GM21619 (cell line): ENCODE measurements at regions not wholly inside any gene's neighbourhood (a gene's known extent, or its start where the extent isn't known, plus 50 kb on each side); places are given as distances from the start of the nearest gene placed in this dataset.

Experiments
- ATAC-seq: cut with Tn5 transposase; IDR thresholded peaks from one replicate; pipeline ENCODE4 v1.9.1; 2021; ENCODE audit not compliant: unreplicated experiment

GRCh38 chr13:38519229-38519911, 167.5 kb upstream of the FREM2 start:
- no peak for ATAC-seq

DNA sequence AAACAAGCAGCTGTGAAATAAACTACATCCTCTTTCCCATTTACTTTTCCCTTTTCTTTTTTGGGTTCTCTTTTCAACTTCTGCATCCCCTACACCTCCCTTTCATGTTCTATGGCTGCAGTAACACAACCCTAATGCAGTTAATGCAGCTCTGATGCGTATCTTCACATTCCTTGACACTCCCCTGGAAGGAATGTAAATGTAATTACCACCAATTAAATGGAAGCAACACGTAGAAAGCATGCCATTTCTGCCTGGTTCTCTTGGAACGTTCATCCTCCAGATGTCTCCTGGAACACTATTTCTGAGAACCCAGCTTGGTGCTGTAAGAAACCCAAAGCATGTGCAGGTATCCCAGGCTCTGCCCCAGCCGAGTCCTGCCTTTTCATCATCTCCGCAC, 166.8 kb upstream of the FREM2 start:
- ATAC-seq = no peak

DNA sequence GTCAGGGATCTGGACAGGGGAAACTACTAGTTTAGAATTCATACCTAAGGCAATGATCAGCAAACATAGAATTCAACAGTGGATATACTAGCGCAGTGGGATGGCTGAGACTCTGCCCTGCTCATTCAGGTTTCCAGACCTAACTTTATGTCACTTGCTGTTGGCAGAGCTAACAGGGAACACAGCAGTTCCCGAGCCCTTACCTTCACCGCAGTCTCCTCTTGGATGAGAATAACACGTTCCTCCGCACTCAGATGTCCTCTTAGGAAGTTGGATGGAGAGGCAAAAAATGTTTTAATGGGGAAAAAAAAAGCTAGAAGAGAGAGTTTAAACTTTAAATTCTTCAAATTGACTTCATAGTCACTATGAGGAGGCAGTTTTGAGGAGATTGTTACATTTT, 159.7 kb upstream of the FREM2 start:
- ATAC-seq = no peak

DNA sequence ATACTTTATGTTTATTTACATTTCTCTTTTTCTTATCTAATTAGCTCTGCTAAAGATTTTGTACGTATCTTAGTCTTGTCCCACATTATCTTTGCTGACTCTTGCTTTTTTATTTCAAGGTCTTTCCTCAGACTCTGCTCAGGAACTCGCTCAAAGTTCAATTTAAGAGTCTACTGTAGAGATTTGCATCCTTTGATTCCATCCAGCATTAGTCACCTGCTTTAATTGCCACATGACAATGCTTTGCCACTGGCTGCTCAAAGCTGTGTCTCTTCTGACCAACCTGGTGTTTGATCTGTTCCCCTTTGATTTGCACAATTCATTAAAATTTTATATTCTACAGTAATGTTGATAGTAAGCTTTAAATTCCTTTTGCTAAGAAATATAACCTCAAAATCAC, 157.9 kb upstream of the FREM2 start:
- ATAC-seq = no peak

DNA sequence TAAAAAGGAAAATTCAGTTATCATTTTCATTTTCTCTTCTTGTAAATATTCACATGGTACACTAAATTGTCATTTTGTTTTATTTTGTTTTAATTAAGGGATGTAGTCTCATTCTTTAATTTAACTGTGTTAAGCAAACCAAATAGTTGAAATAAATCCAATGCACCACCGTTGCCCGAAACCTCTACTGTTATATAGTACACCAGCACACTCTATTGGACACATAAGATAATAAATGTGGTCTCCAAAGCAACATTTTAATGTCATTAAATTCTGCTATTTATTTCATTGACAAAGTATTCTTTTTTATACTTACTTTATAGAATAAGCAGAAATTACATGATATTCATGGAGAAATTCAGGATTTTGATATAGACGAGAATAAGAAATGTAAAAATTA, 156.4 kb upstream of the FREM2 start:
- ATAC-seq = no peak

DNA sequence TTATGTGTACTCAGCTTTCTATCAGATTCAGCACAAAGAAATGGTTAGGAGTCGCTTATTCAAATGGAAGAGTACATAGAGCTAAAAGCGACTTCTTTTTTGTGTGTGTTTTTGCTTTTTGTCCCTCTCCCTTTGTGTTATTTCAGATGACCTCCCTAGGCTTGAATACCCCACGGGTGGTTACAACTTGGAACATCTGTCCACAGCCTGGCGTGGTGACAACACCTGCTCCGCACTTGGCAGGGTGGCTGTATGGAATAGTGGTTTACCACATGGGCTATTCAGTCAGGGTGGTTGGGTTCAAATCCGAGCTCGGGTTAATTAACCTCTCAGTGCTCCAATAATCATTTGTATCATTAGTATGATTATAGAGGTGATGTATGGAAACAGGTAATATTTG, 151.6 kb upstream of the FREM2 start:
- no peak for ATAC-seq

DNA sequence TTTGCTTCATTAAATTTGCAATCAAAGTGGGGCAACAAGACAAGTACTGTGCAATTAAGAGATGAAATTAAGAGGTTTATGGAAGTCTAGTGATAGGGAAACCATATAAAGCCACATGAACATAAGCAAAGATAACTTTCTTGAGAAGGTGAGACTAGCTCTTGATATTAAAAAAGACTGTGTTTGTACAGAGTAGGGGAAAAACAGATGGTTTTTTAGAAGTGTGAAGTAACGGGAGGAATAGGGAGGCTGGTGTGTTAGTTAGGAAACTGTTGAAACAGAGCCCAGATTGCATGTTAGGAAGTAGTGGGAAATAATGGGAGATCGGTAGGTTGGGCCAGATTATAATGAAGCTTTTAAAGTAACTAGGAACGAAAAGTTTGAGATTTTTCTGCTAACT, 149.8 kb upstream of the FREM2 start:
- no peak for ATAC-seq

DNA sequence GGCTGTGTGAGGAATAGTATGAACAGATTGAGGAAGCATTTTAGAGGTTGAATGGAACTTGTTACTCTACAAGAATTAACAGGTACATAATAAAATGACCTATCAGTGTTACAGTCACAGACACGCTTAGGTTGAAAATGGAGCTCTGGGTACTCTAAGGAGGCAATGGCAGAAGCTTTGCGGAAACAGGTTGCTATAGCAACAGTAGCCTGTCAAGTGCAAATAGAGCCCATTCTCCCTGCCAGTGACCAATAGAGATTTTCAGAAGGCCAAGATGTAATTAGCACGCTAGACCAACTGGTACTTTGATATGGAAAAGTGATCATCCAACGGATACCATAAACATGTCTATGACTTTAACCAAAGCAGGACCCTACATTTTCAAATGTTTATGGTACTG, 148.5 kb upstream of the FREM2 start:
- no peak for ATAC-seq

GRCh38 chr13:38539632-38540031, 147.2 kb upstream of the FREM2 start:
- ATAC-seq = no peak

GRCh38 chr13:38542601-38543000, 144.3 kb upstream of the FREM2 start:
- ATAC-seq = no peak

DNA sequence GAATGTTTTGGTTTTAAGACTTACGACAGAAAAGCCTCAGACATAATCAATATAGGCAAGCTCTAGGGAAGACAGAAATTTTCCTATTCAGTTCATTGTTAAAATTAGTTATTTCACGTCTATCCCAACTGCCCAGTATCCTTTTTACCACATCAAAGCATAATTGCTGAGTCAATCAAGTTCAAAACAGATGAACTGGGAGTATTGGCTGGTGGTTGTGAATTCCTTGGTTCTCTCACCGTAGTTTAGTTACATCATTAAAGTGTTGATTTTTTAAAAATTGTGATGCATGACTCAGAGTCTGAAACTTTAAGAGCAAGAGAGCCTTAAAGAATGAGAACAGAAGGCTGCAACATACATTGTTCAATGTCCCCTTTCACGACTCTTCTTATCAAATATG, 143.3 kb upstream of the FREM2 start:
- ATAC-seq = no peak

DNA sequence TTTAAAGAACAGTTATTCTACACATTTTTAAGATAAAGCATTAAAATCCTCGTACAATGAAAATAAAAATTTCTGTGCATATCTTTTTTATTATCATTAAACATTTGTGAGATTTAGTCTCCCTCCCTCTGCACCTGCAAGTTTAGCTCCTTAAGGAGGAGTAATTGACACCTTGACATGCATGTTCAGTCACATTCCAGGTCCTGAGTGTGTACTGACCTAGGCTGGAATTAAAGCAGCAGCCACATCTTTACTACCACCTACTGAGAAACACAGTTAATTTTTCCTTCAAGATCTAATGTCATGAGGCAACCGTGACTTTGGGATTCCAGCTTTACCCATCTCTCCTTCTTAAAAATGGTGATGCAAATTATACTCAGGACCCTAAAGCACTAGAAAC, 123.1 kb upstream of the FREM2 start:
- ATAC-seq = no peak

- no peak for ATAC-seq
These were observed 122.4 kb upstream of the FREM2 start for GRCh38 chr13:38564256-38565150.

GRCh38 chr13:38566023-38566422, 120.9 kb upstream of the FREM2 start:
- no peak for ATAC-seq

DNA sequence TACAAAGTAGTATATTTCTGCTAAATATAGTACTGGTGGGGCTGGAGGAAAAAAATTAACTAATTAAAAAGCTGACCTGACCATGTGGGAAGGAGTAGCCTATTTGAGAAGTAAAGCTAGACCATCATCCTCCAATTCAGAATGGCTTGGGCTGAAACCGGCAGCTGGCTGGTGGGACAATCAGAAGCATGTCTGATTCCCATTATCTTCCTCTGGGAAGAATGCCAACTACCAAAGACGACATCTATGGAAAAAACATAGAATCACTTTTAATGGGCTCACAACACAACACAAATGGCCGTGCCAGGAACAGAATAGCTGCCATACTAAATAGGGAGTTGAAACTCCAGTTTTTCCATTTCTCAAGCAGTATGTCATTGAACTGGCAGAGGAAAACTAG, 120.4 kb upstream of the FREM2 start:
- ATAC-seq = no peak

GRCh38 chr13:38570706-38571105, 116.2 kb upstream of the FREM2 start:
- ATAC-seq = no peak

DNA sequence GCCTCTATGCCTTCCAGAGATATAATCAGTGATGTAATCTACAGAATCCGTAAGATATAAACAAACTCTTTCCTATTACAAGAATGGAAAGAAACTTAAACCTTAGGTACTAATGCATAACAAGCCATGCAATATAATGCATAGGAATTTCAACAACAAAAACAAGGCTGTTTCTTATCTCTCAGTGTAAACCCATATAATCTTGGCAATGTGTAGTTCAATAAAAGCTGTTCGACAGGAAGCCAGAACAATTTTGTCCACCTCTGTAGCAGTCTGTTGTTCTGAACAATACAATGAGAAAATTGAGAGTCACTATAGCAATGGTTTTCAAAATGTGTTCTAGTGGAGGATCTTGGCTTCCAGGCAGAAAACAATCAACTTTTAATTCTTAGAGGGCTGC, 111.5 kb upstream of the FREM2 start:
- no peak for ATAC-seq

GRCh38 chr13:38577048-38577447, 109.8 kb upstream of the FREM2 start:
- no peak for ATAC-seq

DNA sequence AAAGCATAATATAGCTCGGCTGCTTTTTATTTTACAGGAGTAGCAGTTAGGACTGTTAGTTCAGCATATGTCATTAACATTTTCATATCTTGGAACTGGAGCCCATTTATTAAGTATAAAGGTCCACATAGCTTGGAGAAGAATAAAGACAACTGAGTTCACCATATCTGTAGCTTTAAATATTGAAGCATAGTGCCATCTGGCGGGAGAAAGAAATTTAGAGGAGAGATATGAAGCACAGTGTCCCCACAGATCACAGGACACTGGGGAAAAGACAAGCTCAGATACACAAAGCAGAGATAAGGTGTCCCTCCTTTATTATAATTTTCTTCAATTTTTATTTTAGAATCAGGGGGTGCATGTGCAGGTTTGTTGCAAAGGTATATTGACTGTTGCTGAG, 104.7 kb upstream of the FREM2 start:
- ATAC-seq = peak; percentile 66

DNA sequence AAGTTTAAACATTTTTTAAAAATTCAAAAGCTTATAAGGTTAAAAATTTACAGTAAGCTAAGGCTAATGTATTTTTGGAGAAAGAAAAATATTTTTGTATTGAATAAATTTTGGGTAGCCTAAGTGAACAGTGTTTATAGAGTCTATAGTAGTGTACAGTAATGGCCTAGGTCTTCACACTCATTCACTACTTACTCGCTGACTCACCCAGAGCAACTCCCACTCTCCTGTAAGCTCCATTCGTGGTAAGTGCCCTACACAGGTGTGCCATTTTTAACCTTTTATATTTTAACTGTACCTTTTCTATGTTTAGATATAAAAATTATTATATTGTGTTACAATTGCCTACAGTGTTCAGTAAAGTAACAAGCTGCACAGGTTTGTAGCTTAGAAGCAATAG, 96.6 kb upstream of the FREM2 start:
- ATAC-seq = no peak

- ATAC-seq = no peak
These were observed 95.9 kb upstream of the FREM2 start for GRCh38 chr13:38590796-38591507.

DNA sequence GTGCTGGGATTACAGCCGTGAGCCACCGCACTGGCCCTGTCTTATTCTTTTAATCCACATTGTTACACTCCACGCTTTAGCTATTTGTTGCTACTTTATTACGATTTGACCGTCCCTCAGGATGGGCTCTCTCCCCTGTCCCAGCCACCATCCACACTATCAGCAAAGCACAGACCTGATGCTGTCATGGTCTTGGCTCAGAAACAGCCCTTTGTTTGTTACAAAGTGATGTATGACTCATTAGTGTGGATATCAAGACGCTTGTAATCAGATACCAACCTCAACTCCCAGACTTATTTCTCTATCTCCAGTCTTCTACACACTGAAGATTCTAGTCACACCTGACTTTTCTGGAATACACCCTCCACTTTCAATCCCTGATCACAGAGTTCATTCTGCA, 84.6 kb upstream of the FREM2 start:
- ATAC-seq = no peak
